NCI-H2081 treated with DMSO at 0.1 percent for 48 hours (cell line): ENCODE measurements at regions not wholly inside any gene's neighbourhood (a gene's known extent, or its start where the extent isn't known, plus 50 kb on each side); places are given as distances from the start of the nearest gene placed in this dataset.
"Not testable (repeated sequence)": the region's sequence is repeated elsewhere in the genome, so short reads cannot be mapped to it uniquely, and the experiment has no call there.

Experiments used
- DNase-seq: peaks from one replicate; lab custom pipeline; 2025; lab: John Stamatoyannopoulos, UW

DNA sequence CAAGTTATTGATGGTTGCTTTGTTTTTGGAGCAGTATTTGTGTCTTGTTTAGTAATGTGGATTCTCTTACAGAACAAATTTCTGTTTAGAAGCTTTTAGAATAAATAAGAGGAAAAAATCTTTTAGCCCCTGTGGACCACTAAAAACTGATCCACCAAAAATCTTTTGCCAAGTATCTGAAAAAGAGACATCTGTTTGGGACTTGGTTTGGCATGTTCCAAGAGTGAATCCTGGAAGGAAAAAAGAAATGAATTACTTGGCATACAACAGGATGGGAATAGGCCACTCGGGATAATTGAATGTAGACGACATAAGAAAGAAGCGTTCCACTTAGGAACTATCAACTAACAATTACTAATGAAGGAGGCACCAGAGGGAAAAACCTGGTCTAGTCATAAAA, 1350.1 kb upstream of the C9orf72 start:
- no peak for DNase-seq

DNA sequence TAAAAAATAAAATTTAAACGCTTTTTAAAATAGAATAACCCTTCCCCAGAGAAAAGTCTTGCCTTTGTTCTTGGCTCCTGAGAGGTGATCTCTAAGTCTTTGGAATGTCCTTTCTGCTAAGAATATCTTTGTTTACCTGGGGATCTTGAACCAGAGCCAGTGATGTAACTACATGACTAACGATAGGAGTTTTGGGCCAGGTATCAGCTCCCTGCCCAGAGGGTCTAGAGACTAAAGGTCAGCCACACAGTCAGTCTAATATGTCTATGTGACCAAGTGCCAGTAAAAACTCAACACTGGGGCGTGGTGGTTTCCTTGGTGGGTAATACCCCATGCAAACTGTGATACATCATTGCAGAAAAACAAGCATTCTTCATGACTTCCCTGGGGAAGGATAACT, 1351.9 kb upstream of the C9orf72 start:
- no peak for DNase-seq

DNA sequence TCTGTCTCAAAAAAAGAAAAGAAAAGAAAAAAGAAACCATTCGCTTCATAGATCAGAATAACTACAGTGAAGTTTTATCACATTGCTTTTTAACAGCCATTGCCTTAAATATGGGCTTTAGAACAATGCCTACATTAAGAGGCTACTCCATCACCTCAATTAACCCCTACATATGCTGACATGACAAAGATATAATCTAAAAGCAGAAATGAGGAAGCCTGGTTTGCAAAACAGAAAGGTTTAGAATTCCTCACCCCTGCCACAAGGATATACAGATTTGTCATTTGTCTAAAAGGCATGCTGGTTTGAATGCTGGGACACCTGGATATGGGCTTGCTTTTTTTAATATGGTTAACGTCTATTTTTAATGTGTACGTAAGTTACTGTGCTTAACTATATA, 1353.0 kb upstream of the C9orf72 start:
- DNase-seq = no peak

DNA sequence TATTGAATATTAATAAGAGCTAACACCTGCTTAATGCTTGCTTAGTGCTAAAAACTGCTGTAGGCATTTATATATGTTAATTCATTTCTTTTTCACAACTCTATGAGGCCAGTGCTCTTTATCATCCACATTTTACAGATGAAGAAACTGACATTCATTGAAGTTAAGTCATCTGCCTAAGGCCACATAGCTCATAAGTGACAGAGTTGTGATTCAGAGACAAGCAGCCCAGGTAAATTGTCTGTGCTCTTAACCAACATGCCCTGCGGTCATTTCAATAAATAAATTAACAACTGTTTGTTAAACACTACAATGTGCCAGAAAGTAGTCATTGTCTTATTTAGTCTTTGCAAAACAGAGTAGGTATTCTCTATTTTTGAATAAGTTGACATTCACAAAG, 1354.4 kb upstream of the C9orf72 start:
- DNase-seq = no peak

DNA sequence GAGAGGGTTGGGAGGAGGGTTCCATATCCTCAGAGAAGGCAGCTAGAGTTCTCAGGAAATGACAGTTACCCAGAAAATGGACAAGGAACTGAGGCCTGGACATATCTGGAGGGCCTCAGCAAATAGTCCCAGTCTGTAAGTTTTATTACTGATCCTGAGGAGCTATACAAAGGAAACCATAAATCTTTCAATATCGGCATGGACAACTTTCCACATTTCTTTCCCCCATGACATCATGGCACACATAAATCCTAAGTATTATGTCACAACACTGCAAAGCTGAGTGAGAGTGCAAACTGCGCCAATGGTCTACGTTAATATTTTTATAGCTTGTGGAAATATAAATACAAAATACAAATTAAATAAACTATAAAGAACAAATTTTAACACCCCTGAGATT, 1356.2 kb upstream of the C9orf72 start:
- no peak for DNase-seq

DNA sequence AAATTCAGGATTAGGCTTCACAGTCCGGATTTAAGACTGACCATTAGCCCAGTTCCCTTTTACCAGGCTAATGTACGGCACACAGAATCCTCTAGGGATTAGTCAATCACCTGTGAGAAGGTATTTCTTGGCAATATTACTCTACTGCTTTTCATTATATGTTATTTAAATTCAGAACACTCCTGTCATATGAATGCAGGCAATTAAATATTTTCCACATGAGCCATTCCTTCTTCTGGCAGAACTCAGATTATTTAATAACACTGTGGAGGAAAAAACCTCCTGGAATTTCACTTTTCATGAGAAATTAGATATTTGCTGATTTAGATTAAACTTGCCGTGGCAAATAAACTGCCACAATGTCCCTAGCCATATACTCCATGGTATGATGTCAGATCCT, 1357.5 kb upstream of the C9orf72 start:
- DNase-seq = no peak

DNA sequence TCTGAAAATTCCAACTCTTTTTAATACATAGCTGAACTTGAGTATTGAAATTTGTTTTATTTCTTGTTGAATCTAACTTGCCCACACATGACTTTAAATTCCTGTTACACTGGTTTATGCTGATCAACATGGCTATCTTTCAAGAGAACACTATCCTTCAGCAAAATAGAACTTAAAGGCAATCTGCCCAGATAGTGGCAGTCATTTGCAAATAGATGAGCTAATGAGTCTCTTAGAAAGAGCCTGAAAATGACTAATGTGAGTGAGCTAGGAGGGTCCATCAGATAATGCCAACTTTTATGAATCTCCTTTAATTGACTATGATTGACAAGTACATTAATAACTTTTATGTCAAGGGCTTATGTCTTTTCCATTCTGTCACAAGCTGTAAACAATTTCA, 1360.8 kb upstream of the C9orf72 start:
- no peak for DNase-seq

DNA sequence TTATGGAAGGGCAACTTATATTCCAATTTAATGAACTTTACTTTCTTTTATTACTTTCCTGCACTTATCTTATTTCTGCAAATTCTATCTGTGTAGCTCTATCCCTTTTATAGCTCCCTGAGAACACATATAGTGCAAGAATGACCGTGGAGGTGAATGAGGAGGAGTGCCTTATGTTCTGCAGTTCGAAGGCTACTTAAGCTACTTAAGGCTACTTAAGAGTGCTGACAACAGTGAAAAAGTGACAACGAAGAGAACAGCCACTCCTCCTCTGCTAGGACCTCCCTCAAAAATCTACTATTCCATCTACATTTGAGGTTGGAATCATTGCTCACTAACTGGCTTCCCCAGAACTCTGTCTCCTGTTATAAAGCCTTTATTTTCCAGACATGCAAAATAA, 1365.7 kb upstream of the C9orf72 start:
- no peak for DNase-seq

DNA sequence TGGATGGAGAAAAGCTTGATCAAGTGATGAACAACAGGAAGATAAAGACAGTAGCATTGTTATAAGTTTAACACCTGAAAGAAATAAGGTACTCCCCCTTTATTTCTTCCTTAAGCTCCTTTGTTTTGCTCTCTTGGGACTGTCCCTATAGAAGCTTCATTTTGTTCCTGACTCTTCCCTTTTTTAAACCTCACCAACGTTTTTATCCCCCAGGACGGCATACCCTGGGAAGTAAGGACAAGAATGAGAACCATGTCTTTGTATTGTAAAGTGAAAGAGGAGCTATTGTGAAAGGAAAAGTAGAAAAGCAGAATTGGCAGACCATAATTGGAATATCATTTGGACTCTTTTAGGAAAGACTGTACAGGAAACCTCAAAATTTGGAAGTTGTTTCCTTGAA, 1368.6 kb upstream of the C9orf72 start:
- no peak for DNase-seq

DNA sequence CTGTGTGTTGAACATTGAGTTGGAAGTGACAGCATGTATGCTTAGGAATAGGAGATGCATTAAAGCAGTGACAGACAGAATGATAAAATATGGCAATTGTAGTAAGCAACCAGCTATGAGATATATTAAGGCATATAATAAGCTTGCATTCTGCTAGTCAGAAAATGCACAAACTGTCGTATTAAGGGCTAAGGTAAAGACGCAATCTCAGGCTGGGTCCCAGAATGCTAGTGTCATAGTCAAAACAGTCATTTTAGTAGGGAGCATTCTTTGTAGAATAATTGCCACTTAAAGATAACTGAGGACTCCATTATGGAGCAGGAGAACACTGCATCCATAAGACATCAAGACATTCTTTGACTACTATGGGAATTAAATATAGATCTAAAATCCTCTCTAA, 1369.7 kb upstream of the C9orf72 start:
- no peak for DNase-seq

DNA sequence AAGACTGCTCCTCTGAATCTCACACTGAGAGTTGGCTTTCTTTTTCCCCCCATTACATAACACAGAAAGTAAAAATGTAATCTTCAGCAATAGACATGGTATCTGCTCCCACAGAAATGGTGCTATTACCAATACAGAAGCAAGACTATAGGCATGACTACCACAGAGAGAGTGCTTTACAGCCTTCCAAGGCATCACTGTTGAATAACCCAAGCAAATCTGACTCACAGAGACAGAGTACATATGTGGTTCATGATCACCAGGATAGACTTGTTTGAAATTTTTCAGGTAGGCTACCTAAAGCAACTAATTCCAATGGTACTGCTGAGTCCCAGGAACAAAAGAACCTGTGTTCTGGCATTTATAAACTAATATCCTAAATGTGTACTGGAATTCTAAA, 1373.4 kb upstream of the C9orf72 start:
- no peak for DNase-seq

DNA sequence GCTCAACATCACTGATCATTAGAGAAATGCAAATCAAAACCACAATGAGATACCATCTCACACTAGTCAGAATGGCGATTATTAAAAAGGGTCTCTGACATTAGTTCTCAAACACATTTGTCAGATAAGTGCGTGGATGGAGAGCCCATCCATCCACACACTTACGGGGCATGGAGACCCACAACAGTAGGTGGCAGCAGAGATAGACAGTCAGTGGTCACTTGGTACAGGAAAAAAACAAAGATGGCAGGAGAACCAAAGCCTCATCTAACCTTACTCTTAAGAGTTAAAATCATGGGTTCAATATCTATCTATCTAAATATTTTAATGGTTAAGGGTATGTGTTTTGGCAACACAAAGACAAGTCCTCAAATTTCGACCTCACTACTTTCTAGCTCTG, 1378.7 kb upstream of the C9orf72 start:
- DNase-seq = no peak

DNA sequence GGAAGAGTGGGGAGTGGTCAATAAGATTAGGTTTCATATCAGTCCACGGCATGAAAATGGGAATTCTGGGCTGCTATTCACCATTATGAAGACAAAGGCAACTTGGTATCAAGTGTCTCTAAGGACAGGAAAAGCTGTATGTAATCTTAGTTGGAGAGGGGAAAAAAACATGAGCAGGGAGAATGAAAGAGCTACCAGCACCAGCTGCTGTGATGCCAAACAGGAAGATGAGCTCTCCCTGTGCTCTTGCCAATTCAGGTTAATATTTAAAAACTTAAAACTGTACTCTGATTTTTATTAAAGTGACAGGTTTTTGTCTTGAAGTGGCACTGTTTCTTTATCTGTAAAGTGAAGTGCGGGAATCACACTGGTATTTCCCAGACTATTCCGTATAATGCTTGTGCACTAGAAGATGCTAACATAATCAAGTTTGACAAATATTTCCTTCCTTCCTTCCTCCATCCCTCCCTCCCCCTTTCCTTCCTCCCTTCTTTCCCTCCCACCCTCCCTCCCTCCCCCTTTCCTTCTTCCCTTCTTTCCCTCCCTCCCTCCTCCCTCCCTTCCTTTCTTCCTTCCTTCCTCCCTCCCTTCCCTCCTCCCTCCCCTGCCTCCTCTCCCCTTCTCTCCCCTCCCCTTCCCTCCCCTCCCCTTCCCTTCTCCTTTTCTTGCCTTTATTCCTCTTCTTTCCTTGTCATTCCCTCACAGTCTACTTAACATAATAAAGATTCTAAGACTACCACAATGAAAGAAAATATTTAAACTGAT, 1383.0 kb upstream of the C9orf72 start:
- DNase-seq = peak; percentile 38

DNA sequence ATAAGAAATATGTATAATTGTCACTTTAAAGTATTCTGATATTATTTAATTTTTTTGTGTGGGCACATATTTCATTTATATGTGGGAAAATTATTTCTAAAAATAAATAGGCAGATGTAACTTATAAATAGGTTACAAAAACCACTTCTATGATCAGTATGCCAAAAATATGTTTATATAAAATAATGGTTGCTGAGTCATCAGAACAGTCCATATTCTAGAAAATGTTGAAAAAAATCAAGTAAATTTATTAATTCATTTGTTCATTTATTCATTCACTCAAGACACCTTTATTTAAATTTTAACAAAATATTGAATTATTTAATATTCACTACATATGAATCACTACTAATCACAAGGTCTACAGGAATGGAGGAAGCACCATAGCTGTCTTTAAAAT, 1387.3 kb upstream of the C9orf72 start:
- DNase-seq = no peak

DNA sequence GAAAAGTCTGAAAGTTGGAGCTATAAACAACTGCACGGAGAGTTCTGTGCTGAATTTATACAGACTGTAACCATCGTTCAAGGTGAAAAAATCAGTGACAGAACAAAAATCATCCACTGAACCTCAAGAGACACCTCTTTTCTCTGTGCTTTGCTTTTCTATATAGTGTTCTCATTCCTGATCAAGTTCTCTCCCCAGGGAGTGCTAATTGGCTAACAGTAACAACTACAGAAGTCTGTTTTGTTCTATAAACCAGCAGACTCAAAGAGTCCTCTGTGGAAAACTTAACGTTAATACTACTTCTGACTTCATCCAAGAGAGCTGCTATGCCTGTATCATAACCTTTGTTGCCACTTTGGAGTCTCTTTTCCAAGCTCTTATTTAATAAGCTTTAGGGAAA, 1388.3 kb upstream of the C9orf72 start:
- no peak for DNase-seq

DNA sequence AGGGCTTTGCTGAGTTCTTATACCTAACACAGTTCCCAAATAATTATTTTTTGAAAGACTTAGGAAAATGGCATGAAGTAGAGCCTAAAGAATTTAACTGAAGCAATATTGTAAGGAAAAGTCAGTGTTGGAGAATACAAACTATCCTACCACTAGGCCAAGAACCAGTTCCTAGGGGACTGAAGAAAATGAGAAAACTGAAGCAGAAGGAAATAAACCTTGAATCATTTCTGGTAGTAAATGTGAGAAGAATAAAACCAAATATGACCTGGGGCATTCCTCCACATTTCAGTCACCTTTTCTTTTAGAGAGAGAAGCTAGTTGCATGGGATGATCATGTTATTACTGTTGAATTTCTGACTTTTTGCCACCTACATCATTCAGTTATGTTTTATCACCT, 1393.9 kb upstream of the C9orf72 start:
- no peak for DNase-seq

DNA sequence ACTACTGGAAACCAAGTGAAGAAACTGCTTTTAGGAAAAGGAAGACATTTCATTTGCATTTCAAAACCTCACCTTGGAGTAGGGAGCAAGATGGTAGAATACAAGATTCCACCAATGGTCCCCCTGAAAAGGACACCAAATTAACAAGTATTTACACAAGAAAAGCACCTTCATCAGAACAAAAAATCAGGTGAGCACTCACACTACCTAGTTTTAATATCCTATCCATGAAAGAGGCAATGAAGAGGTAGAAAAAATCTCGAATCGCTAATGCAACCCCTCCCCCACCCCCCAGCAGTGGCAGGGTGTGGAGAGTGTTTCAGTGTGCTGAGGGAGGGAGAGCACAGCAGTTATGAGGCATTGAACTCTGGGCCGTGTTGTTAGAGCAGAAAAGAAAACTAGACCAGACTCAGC, 1397.0 kb upstream of the C9orf72 start:
- no peak for DNase-seq

DNA sequence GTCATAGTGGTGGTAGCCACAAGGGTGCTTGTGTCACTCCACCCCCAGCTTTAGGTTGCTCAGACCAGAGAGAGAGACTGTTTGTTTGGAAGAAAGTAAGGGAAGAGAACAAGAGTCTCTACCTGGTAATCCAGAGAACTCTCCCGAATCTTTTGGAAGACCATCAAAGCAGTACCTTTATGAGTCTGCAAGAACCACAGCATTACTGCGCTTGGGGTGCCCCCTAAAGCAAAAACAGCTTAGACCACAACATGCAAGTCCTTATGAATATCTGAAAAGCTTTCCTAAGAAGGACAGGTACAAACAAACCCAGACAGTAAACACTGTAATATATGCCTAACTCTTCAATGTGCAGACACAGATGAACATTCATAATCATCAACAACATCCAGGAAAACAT, 1398.6 kb upstream of the C9orf72 start:
- no peak for DNase-seq

DNA sequence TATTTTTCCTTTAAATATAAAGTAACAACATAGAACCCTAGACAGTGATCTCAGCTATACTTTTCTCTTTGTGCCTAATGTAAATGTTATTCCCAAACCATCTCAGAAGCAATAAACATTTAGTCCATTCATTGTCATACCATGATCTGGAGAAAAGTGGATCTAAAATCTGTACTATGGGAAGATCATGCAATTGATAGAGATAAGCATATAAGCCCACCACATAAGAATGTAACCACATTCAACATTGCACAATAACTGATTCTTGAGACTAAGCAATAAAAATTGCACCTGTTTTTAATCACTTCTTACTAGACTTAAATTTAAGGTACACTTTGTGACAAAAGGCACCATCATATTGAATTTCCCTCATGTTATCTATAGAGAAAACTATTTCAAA, 1403.0 kb upstream of the C9orf72 start:
- DNase-seq = no peak

DNA sequence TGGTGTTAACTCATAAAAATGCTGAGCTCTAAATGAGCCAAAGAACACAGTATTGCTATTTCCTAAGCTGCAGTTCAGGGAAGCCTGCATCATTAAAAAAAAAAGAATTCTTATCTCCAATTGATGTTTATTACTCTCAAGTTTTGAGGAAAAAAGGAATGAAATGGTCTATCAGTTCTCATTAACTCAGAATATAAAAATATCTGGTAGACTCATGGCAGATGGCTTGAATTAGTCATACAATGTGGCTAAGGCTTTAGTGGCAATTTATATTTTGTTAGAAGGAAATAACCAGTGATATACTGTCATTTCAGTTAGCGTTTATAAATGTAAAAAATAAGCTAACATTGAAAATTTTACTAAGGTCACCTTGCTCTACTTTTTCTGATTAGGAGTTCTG, 1403.4 kb upstream of the C9orf72 start:
- DNase-seq = no peak

DNA sequence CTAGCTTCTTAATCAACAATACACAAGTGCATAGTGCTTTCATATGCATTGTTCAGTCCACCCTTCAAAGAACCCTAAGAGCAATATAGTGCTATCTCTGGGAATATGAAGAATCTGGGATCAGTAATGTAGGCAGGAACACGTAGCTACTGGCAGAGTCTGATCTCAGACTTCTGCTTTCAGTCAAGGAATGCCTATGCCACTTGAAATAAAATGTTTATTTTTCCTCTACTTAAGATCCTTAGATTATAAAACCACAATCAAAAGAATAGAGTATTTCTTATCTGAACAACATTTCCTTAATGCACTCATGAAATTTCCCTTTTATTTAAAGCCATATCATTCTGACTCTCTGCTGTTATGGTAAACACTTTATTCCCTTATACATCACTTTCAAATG, 1407.8 kb upstream of the C9orf72 start:
- DNase-seq = no peak

DNA sequence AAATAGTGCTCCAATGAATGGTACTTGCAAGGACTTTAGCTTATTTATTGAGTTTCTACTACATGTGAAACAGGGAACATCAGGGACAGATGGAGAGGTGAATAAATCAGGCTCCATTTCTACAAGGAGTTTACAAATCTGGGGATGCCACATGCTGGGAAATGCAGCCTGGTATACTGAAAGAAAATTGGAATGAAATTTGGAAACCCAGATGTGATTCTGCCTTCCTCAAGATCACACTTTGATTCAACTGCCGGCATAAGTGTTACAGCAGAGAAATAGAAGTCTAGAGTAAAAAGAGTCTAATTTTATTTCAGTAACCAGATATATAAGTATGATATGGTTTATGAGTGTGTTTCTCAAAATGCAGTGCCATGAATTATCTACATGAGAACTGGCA, 1408.4 kb upstream of the C9orf72 start:
- DNase-seq = no peak

DNA sequence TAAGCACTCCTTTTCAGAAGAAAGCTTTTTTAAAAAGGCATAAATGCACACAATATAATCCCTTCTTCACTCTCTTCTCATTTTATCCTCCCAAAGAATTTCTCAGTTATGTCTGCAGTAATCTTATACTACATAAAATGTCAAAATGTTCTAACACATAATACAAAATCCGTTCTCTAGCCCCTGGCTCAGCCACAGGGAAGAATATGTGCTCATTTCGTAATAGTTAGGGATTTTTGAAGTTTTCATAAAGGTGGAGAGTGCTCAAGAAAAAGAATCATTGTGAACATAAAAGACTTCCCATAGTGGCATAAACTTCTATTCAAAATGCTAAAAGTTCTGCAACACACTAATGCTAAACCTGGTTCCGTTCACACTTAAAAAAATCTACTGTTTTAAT, 1410.7 kb upstream of the C9orf72 start:
- no peak for DNase-seq

DNA sequence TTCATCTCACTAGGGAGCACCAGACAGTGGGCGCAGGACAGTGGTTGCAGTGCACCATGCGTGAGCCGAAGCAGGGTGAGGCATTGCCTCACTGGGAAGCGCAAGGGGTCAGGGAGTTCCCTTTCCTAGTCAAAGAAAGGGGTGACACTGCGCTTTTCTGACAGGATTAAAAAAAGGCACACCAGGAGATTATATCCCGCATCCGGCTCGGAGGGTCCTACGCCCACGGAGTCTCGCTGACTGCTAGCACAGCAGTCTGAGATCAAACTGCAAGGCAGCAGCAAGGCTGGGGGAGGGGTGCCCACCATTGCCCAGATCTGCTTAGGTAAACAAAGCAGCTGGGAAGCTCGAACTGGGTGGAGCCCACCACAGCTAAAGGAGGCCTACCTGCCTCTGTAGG, 1416.7 kb upstream of the C9orf72 start:
- DNase-seq = not testable (repeated sequence)

DNA sequence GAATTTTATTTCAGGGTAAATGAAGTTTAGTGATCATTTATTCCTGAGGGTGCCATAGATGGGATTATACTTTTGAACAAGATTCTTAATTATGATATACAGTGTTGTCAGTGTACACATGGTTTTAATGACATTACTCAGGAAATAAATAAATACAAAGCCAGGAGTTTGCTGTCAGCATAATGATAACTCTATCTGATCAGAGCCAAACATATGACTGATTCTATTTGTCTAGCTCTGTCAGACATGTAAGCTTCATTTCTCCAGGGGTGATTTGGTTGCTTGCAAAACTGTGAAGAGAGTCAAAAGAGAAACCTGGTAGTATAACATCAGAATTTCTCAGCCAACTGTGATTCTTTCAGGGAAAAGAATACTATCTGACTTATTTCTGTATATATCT, 1425.8 kb upstream of the C9orf72 start:
- no peak for DNase-seq
